GM06990 (cell line): ENCODE measurements at regions not wholly inside any gene's neighbourhood (a gene's known extent, or its start where the extent isn't known, plus 50 kb on each side); places are given as distances from the start of the nearest gene placed in this dataset.

Experiments
- DNase-seq: peaks from one replicate; pipeline ENCODE4 v3.0.0-alpha.2; 2011; ENCODE audit not compliant: insufficient read length; ENCODE audit errors: extremely low read depth
- H3K27me3 ChIP-seq: replicated peaks from 2 replicates; pipeline ENCODE4 v1.6.0; 2011; ENCODE audit warnings: low read length; ENCODE audit not compliant: control insufficient read depth, insufficient read depth
- H3K36me3 ChIP-seq: 2 replicates; pipeline ENCODE4 v1.5.1; 2011; ENCODE audit warnings: low read length; ENCODE audit not compliant: control insufficient read depth, insufficient read depth
- H3K4me3 ChIP-seq: replicated peaks from 2 replicates; pipeline ENCODE4 v1.5.1; 2011; ENCODE audit warnings: low read depth, mild to moderate bottlenecking, control low read depth, low read length
- TF ChIP-seq, protein P1 (sequence below): IDR thresholded peaks from 2 replicates; pipeline ENCODE4 v1.5.1; 2011; ENCODE audit warnings: low read length, control low read depth, mild to moderate bottlenecking, inconsistent platforms; ENCODE audit not compliant: insufficient read depth, poor library complexity, severe bottlenecking

DNA sequence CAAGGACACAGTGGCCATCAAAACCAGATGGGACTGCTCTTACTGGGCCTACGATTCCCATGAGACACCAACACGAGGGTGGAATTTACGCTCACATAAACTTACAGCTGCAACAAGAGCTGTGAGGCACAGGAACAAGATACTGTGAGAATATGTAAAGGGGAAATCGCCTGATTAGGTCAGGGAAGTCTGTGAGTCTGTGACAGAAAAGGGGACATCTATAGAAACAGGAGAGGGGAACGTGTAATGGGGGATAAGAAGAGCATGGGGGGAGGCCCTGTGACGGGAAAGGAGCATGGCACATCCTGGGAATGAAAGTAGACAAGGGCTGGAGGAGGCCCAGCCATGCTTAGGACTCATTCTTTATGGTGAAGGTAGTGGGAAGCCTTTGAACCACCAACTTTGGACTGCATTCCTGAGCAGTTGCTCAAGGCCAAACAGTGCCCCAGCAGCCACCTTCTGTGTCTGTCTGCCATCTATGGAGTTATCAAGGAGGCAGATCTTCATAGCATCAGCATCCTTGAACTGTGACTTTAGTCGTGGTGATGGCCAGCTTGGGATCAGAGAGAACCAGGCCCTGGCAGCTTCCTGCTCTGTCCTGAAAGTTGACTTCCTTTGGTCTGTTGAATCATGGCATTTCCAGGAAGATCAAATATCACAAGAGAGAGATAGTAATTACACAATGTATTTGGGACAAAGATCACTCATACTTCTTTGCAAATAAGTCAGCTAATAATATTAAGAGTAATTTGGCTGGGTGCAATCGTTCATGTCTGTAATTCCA is 87.9 kb upstream of the FAM169A start:
- H3K36me3 ChIP-seq = no peaks in the 10 kb centered on the region
- DNase-seq = no peak
- no peaks in the 10 kb centered on the region; the same call in 1 of the 2 replicates for H3K27me3 ChIP-seq
- no peak overlapping the region for H3K4me3 ChIP-seq
- TF ChIP-seq, protein P1, sequence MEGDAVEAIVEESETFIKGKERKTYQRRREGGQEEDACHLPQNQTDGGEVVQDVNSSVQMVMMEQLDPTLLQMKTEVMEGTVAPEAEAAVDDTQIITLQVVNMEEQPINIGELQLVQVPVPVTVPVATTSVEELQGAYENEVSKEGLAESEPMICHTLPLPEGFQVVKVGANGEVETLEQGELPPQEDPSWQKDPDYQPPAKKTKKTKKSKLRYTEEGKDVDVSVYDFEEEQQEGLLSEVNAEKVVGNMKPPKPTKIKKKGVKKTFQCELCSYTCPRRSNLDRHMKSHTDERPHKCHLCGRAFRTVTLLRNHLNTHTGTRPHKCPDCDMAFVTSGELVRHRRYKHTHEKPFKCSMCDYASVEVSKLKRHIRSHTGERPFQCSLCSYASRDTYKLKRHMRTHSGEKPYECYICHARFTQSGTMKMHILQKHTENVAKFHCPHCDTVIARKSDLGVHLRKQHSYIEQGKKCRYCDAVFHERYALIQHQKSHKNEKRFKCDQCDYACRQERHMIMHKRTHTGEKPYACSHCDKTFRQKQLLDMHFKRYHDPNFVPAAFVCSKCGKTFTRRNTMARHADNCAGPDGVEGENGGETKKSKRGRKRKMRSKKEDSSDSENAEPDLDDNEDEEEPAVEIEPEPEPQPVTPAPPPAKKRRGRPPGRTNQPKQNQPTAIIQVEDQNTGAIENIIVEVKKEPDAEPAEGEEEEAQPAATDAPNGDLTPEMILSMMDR = no peak

DNA sequence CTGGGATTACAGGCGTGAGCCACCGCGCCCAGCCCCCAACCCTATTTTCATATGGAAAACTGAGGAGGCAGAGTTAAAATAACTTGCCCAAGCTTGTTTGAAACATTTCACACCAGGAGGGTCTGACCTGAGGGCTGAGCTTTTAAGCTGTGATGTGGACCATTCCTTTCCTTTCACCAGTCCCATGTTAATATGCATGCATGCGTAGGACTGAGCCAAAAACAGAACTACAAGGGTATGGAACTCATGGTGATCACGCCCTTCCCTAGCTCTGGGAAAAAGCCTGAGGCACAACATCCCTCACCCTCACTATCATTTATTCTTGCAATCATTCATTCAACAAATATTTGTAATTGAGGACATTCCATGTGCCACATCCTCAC is 87.4 kb upstream of the FAM169A start:
- TF ChIP-seq, protein P1 = no peak
- no peak for DNase-seq
- Histone ChIP-seq H3K4me3 (no peak overlapping the region), H3K27me3 (no peaks in the 10 kb centered on the region), H3K36me3 (no peaks in the 10 kb centered on the region)

- DNase-seq = no peak
- no peaks in the 10 kb centered on the region for H3K27me3 ChIP-seq
- TF ChIP-seq, protein P1 = no peak
Measured at GRCh38 chr5:74952406-74952805, 86.2 kb upstream of the FAM169A start.

GRCh38 chr5:74951865-74952264 is 85.7 kb upstream of the FAM169A start:
- TF ChIP-seq, protein P1 = no peak
- no peak for DNase-seq
- H3K4me3 ChIP-seq = no peak overlapping the region

More at GRCh38 chr5:74952406-74952805, 86.2 kb upstream of the FAM169A start:
- Histone ChIP-seq H3K36me3 (no peaks in the 10 kb centered on the region), H3K4me3 (no peak overlapping the region)

GRCh38 chr5:74950836-74951515 is 84.8 kb upstream of the FAM169A start:
- Histone ChIP-seq H3K27me3 (no peaks in the 10 kb centered on the region), H3K4me3 (no peak overlapping the region), H3K36me3 (no peaks in the 10 kb centered on the region)
- DNase-seq = no peak
- TF ChIP-seq, protein P1 = no peak

More at GRCh38 chr5:74951865-74952264, 85.7 kb upstream of the FAM169A start:
- no peaks in the 10 kb centered on the region for H3K36me3 ChIP-seq
- no peaks in the 10 kb centered on the region for H3K27me3 ChIP-seq
